HG02870 (cell line): ENCODE measurements at regions not wholly inside any gene's neighbourhood (a gene's known extent, or its start where the extent isn't known, plus 50 kb on each side); places are given as distances from the start of the nearest gene placed in this dataset.

Experiments used
- ATAC-seq: cut with Tn5 transposase; IDR thresholded peaks from one replicate; pipeline ENCODE4 v1.9.1; 2021; ENCODE audit warnings: mild to moderate bottlenecking, moderate library complexity; ENCODE audit not compliant: unreplicated experiment

GRCh38 chr6:87995461-87995860 lies 52.2 kb upstream of the SPACA1 start:
- no peak for ATAC-seq

- ATAC-seq: no peak
These were observed 54.3 kb upstream of the SPACA1 start for GRCh38 chr6:87993356-87993755.

- ATAC-seq: no peak
These were observed 56.8 kb upstream of the SPACA1 start for GRCh38 chr6:87990871-87991270.

GRCh38 chr6:87982134-87982533 lies 65.5 kb upstream of the SPACA1 start:
- ATAC-seq: no peak

- ATAC-seq: no peak
These were observed 67.9 kb upstream of the SPACA1 start for GRCh38 chr6:87979737-87980136.

GRCh38 chr6:87976616-87977015 lies 71.0 kb upstream of the SPACA1 start:
- no peak for ATAC-seq

- ATAC-seq: no peak
These were observed 72.1 kb upstream of the SPACA1 start for GRCh38 chr6:87975561-87975960.

GRCh38 chr6:87972279-87972678 lies 75.4 kb upstream of the SPACA1 start:
- no peak for ATAC-seq

GRCh38 chr6:87971605-87972262 lies 75.9 kb upstream of the SPACA1 start:
- ATAC-seq: no peak

GRCh38 chr6:87968435-87969278 lies 79.0 kb upstream of the SPACA1 start:
- ATAC-seq: peak; percentile 81

GRCh38 chr6:87965806-87966205 lies 81.8 kb upstream of the SPACA1 start:
- no peak for ATAC-seq

- ATAC-seq: no peak
These were observed 88.6 kb upstream of the SPACA1 start for GRCh38 chr6:87959083-87959482.

- ATAC-seq: no peak
These were observed 95.9 kb upstream of the SPACA1 start for GRCh38 chr6:87951751-87952150.

- no peak for ATAC-seq
These were observed 97.0 kb upstream of the SPACA1 start for GRCh38 chr6:87950614-87951013.

- ATAC-seq: no peak
These were observed 98.4 kb upstream of the SPACA1 start for GRCh38 chr6:87949194-87949593.

- no peak for ATAC-seq
These were observed 101.0 kb upstream of the SPACA1 start for GRCh38 chr6:87946669-87947068.

- ATAC-seq: no peak
These were observed 101.7 kb upstream of the SPACA1 start for GRCh38 chr6:87945966-87946365.

- no peak for ATAC-seq
These were observed 102.5 kb upstream of the SPACA1 start for GRCh38 chr6:87945181-87945580.

GRCh38 chr6:87944541-87944954 lies 103.1 kb upstream of the SPACA1 start:
- ATAC-seq: no peak

GRCh38 chr6:87943191-87943590 lies 104.5 kb upstream of the SPACA1 start:
- ATAC-seq: no peak

- no peak for ATAC-seq
These were observed 105.9 kb upstream of the SPACA1 start for GRCh38 chr6:87941556-87942358.

GRCh38 chr6:87939776-87940175 lies 107.9 kb upstream of the SPACA1 start:
- ATAC-seq: no peak
